NCI-H2196 (cell line): ENCODE measurements at regions not wholly inside any gene's neighbourhood (a gene's known extent, or its start where the extent isn't known, plus 50 kb on each side); places are given as distances from the start of the nearest gene placed in this dataset.

ENCODE experiments used
- DNase-seq: peaks from one replicate; lab custom pipeline; 2025; ENCODE audit not compliant: unreplicated experiment; lab: John Stamatoyannopoulos, UW

DNA sequence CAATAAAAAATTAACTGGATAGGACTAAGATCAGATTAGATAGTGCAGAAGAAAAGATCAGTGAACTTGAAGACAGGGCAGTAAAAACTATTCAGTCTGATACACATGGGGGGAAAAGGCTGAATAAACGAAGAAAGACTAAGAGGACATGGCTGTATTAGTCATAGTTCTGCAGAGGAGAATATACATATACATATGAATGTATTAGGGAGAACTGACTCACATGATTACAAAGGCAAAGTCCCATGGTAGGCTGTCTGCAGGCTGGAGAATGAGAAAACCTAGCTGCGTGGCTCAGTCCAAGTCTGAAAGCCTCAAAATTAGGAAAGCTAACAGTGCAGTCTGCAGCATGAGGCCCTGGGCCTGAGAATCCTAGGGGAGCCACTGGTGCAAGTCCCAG lies 98.2 kb upstream of the GNAO1 start:
- no peak for DNase-seq

DNA sequence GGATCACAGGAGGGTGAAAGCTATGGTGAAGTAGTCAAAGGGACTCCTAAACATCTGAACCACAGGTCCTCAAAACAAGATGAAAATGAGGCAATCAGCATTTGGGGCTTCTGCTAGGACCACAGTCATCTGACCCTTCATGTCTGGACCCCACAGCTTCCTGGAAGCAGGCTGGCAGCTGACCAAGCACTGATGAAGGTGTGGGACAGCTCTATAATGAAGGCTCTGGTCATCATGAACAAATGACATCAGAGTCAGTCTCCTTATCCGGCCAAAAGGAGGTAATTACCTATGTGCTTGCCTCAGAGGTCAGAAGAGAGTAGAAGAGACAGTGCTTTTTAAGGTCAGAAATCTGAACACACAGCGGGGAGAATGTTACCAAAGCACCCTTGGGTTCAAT lies 101.2 kb upstream of the GNAO1 start:
- no peak for DNase-seq

- DNase-seq: no peak
Observed at GRCh38 chr16:56087626-56088025, 103.7 kb upstream of the GNAO1 start.

GRCh38 chr16:56081371-56081770 lies 109.9 kb upstream of the GNAO1 start:
- DNase-seq: no peak

GRCh38 chr16:56075732-56076388 lies 115.4 kb upstream of the GNAO1 start:
- no peak for DNase-seq

- DNase-seq: no peak
Observed at GRCh38 chr16:56073508-56073907, 117.8 kb upstream of the GNAO1 start.

GRCh38 chr16:56072096-56072495 lies 119.2 kb upstream of the GNAO1 start:
- DNase-seq: no peak

DNA sequence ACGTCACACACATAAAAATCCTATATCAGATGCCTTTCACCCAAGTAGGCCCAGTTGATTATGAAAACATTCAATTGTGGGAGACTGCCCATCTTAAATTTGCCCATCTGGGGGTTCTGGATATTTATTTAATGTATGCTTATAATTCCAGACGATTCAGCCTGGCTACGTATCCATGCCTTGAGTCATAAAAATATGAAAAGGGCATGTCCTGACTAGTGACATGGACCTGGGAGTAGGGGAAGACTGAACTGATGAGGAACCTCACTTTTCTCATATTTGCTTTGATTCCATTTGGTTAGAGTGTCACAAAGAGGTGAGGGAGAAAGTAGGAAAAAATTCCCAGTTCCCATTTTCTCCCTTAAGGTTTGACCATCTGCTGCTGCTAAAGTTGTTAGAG lies 122.5 kb upstream of the GNAO1 start:
- no peak for DNase-seq

GRCh38 chr16:56068314-56068713 lies 123.0 kb upstream of the GNAO1 start:
- DNase-seq: no peak

DNA sequence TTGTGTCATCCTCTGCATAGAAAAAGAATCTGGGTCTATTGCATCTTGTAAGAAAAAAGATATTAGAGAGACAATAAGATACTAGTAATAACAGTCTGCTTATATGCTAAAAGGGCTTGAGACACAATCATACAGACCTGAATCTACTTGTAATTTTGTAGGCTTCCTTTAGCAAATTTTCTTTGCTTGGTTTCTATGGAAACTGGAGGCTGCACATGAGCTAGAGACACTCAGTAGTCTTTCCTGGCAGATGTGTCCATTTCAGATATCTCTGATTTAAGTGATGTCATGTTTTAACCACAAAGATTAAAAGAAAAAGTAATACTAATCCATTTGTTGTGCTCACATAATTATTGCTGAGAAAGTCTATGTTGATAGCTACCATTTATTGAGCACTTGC lies 123.9 kb upstream of the GNAO1 start:
- DNase-seq: no peak

DNA sequence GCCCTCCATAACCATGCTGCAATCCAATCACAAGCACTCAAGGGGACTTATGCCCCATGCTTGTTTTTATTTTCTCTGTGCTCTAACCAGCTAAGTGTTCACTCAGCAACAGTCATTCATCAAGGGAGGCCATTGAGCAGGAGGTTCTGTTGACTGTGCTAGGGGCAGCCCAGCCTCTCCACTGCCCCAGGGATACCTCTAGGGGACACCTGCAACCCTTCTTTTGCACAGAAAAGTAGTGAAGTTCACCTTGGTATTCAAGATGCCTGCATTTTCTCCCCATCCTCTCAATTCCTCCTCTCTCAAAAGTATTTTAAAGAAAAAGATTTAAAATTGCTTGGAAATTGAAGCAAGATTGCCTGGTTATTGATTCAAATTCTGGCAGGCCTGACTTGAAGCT lies 124.7 kb upstream of the GNAO1 start:
- DNase-seq: no peak

DNA sequence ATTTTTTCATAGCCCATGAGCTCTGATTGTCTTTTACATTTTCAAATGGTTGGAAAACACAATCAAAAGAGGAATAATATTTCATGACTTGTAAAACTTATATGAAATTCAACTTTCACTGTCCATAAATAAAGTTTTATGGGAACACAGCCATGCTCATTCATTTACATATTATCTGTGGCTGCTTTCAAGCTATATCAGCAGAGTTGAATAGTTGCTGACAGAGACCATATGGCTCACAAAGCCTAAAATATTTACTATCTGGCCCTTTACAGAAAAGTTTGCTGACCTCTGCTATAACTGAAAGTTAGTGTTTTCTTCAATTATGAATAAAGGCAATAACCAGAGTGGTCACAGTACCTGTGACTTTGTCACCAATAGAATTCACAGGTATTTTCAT lies 128.2 kb upstream of the GNAO1 start:
- DNase-seq: no peak

DNA sequence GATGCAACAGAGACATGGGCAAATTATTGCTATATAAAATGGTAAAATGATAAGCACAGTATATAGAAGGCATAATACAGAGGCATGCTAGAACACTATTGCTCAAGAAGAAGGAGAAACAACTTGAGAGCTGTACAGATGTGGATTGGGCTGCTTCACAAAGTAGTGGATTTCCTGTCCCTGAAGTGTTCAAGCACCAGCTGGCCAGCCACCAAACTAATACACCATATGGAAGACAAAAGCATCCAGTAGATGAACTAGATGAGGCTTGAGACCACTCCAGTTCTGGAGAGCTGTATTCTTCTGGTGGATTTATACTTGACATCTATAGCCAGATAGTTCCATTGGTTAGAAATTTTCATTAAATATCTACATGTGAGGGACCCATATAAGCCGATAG lies 134.1 kb upstream of the GNAO1 start:
- no peak for DNase-seq

DNA sequence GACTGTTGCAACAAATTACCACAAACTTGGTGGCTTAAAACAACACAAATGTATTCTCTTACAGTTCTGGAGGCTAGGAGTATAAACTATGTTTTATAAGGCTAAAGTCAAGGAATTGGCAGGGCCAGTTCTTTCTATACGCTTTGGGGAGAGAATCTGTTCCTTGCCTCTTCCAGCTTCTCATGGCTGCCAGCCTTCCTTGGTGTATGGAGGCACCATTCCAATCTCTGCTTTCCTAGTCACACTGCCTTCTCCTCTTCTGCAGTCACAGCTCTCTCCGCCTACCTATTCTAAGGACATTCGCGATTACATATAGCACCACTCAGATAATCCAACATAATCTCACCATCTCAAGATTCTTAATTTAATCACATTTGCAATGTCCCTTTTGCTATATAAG lies 140.4 kb upstream of the GNAO1 start:
- DNase-seq: no peak

DNA sequence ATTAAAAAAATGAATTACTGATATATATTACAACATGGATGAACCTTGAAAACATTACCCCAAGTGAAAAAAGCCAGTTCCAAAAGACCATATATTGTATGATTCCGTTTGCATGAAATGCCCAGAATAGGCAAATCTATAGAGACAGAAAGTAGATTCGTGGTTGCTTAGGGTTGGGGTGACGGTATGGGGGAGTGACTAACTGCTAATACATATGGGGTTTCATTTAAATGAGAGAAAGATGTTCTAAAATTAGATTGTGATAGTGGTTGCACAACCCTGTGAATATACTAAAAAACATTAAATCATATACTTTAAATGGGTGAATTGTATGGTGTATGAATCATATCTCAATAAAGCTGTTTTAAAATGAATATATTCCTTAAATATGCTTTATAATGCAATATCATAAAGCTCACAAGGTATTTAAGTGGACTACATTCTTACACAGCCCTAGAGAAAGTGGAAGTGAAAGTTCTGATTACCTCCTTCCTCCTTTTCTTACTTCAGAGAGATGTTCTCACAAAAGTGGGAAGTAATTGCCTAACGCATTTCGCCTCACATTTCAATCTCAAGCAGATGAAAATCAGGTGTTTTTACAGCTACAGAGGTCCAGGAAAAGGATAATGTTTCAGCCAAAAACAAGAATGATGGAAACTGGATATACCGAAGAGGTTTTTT lies 142.7 kb upstream of the GNAO1 start:
- no peak for DNase-seq

DNA sequence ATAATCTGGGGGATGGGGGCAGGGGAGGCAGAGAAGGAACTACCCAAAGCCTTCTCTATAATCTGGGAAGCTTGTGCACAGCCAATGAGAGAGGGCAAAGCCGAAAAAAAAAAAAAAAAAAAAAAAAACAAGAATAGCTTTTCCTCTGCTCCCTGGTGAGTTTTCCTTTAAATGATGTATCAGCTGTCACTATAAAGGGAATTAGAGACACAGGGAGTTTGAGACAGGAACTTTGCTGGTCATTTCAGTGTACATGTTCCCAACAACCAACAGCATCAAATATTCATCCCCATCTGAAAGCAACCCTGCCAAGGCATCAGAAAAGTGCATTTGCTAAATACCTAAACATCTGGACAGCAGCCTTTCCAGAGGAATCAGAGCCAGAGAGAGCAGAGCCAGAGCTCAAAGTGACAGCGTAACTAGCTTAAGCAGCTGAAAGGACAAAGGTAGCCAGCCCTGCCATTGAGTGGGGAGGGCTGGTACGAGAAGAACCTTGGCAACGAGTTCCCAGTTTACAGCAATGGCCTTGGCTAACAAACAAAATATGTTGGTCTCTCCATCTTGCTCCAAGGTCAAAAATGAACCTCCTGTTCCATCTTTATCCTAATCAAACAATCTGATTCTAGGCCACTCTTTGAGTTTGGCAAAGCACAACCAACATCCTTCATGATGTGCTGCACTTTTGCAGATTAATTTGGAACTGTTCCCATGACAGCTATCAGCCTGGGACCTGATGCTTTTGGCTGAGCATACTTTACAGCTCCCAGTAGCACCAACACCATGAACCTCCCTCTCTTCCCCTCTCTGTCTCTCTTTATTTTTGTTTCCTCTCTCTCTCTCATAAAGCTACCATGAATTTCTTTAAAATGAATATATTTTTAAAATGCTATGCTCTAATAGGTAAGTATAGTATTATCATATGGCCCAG lies 143.7 kb upstream of the GNAO1 start:
- no peak for DNase-seq

DNA sequence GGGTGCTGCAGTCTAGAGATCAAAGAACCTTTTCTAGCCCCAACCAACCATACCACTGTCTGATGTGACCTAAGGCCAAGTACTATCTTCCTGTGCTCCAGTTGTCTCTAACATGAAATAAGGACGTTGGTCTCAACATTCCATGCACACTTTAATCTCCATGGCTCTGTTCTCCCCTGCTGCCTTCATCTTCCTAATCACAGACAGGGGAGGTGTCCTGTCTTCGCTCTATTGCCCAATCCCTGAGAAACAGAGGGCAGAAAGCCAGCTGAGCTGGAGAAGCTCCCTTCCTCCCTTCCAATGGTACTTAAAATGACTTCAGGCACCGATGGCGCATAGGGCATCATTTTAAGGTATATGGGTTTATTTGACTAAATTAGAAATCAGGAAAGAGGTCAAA lies 148.9 kb upstream of the GNAO1 start:
- no peak for DNase-seq

GRCh38 chr16:56041556-56042140 lies 149.6 kb upstream of the GNAO1 start:
- DNase-seq: peak; percentile 5

DNA sequence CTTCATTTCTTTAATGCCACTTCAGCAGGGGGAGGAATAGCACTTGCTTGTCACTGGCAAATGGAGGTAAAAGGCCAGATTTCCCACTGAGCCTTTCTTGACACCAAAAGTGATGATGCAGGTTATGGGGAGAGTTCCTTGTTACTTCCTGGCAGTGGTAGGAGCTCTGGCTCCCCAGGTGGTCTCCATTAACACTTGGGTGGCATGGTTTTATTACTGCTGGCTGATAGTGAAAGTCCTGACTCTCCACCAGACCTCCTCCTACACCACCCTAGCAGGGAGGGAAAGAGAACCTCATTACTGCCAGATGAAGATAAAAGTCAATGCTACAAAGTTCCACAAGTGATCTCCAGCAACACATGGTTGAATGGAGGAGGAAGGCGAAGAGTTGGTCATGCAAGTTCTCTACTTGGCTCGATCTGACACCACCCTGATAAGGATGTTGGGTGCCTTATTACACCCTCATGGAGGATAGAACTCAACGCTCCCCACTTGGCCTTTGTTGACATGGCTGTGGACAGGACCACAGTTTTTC lies 152.7 kb upstream of the GNAO1 start:
- DNase-seq: no peak

GRCh38 chr16:56032072-56032471 lies 156.9 kb upstream of the CES5A start:
- DNase-seq: no peak

- DNase-seq: no peak
Observed at GRCh38 chr16:56029026-56029425, 153.9 kb upstream of the CES5A start.
